ENCODE measurements at regions not wholly inside any gene's neighbourhood (a gene's known extent, or its start where the extent isn't known, plus 50 kb on each side); places are given as distances from the start of the nearest gene placed in this dataset.

DNA sequence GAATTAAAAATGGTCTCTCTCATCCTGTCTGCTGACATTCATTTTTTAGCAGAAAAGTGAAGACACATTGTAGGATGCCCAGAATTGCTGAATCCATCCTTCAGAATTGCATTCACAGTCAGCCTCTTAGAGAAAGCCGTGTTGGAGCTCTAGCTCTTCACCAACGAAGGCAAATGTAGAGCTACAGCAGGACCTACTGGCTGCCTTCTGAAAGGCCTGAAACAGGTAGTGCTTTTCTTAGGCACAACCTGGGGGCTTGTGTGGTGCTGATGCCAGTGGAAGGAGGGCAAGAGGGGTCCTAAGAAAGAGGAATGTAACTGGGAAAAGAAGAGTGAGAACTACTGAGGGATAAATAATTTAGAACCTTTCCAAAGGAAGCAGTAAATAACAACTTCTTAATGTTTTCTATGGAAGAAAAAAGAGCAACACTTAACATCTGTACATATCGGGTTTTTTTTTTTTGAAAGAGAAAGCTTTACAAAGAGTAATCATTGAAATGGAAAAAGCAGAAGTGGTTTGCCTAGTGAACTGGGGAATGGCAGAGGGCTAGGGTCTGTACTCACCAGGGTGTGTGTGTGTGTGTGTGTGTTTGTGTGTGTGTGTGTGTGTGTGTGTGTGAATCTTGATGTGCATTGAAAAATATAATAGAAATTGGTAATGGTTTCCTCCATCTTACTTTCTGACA lies 297.8 kb downstream of the SATB1 start:
- TF ChIP-seq GABPA (IDR thresholded peaks at IDR 0.05; ENCODE audit: low read depth) (no peak), POLR2AphosphoS5 (IDR thresholded peaks at IDR 0.05; ENCODE audit: low read depth) (no peak), SPI1 (IDR thresholded peaks at IDR 0.05; ENCODE audit: borderline replicate concordance, low read depth) (peak; percentile 97)
- TF ChIP-seq, protein P1, sequence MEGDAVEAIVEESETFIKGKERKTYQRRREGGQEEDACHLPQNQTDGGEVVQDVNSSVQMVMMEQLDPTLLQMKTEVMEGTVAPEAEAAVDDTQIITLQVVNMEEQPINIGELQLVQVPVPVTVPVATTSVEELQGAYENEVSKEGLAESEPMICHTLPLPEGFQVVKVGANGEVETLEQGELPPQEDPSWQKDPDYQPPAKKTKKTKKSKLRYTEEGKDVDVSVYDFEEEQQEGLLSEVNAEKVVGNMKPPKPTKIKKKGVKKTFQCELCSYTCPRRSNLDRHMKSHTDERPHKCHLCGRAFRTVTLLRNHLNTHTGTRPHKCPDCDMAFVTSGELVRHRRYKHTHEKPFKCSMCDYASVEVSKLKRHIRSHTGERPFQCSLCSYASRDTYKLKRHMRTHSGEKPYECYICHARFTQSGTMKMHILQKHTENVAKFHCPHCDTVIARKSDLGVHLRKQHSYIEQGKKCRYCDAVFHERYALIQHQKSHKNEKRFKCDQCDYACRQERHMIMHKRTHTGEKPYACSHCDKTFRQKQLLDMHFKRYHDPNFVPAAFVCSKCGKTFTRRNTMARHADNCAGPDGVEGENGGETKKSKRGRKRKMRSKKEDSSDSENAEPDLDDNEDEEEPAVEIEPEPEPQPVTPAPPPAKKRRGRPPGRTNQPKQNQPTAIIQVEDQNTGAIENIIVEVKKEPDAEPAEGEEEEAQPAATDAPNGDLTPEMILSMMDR (IDR thresholded peaks at IDR 0.05; ENCODE audit: insufficient read depth, low read length): no peak
- TF ChIP-seq, protein P2, sequence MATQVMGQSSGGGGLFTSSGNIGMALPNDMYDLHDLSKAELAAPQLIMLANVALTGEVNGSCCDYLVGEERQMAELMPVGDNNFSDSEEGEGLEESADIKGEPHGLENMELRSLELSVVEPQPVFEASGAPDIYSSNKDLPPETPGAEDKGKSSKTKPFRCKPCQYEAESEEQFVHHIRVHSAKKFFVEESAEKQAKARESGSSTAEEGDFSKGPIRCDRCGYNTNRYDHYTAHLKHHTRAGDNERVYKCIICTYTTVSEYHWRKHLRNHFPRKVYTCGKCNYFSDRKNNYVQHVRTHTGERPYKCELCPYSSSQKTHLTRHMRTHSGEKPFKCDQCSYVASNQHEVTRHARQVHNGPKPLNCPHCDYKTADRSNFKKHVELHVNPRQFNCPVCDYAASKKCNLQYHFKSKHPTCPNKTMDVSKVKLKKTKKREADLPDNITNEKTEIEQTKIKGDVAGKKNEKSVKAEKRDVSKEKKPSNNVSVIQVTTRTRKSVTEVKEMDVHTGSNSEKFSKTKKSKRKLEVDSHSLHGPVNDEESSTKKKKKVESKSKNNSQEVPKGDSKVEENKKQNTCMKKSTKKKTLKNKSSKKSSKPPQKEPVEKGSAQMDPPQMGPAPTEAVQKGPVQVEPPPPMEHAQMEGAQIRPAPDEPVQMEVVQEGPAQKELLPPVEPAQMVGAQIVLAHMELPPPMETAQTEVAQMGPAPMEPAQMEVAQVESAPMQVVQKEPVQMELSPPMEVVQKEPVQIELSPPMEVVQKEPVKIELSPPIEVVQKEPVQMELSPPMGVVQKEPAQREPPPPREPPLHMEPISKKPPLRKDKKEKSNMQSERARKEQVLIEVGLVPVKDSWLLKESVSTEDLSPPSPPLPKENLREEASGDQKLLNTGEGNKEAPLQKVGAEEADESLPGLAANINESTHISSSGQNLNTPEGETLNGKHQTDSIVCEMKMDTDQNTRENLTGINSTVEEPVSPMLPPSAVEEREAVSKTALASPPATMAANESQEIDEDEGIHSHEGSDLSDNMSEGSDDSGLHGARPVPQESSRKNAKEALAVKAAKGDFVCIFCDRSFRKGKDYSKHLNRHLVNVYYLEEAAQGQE (IDR thresholded peaks at IDR 0.05; ENCODE audit: insufficient replicate concordance, low read depth): no peak
- Histone ChIP-seq H3K4me3 (replicated peaks; ENCODE audit: insufficient read depth, low read length) (no peak overlapping the region), H3K27ac (replicated peaks) (peak overlapping the region; percentile 55), H3K27me3 (ENCODE audit: insufficient read depth, poor library complexity, severe bottlenecking) (no peaks in the 10 kb centered on the region)
- peak in 1 of 2 experiments; percentile 60 for DNase-seq (ENCODE audit: low read depth in 1 of 2, low spot score in 1 of 2)

DNA sequence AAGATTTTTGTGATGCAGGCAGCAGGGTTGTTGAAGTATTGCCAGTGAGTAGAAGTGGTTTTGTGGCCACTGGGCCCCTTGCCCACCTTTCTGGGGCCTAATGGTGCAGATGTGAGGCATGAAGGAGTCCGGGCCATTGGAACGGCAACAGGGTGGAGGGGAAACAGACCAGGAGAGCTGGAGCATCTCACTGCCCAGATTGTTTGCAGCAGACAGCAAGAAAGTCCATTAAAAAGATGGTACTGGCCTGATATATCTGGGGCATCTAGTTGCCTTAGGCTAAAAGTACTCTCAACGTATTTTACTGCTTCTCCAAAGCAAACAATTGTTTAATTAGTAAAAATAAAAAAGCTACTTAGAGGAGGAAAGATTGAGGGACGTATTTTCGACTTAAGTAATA lies 298.4 kb downstream of the SATB1 start:
- Histone ChIP-seq H3K4me3 (replicated peaks; ENCODE audit: insufficient read depth, low read length) (no peak overlapping the region), H3K27ac (replicated peaks) (peak overlapping the region; percentile 55), H3K27me3 (ENCODE audit: insufficient read depth, poor library complexity, severe bottlenecking) (no peaks in the 10 kb centered on the region)
- DNase-seq (ENCODE audit: low read depth in 1 of 2, low spot score in 1 of 2): no peak
- TF ChIP-seq GABPA (IDR thresholded peaks at IDR 0.05; ENCODE audit: low read depth): no peak
- no peak for TF ChIP-seq POLR2AphosphoS5 (IDR thresholded peaks at IDR 0.05; ENCODE audit: low read depth)
- TF ChIP-seq SPI1 (IDR thresholded peaks at IDR 0.05; ENCODE audit: borderline replicate concordance, low read depth): no peak
- TF ChIP-seq, protein P1 (IDR thresholded peaks at IDR 0.05; ENCODE audit: insufficient read depth, low read length): no peak
- TF ChIP-seq, protein P2 (IDR thresholded peaks at IDR 0.05; ENCODE audit: insufficient replicate concordance, low read depth): no peak

DNA sequence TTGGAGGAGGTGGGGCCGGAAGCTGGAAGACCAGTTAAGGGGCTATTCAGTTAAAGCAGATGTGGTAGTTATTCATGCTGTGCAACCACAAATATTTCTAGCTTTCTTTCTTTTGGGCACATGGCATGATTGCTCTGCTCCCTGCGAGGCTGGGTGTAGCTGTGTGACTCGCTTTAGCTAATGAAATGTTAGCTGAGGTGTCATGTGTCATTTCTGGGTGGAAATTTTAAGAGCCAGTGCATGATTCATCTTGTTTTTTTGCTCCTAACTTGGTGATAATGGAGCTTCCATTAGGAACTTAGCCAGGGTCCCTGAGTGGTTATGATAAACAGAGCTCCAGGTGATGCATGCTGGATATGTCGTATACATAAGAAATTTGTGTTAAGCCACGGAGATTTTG lies 300.6 kb downstream of the SATB1 start:
- DNase-seq (ENCODE audit: low read depth in 1 of 2, low spot score in 1 of 2): no peak
- no peak overlapping the region for H3K4me3 ChIP-seq (replicated peaks; ENCODE audit: insufficient read depth, low read length)
- TF ChIP-seq SPI1 (IDR thresholded peaks at IDR 0.05; ENCODE audit: borderline replicate concordance, low read depth) (no peak), GABPA (IDR thresholded peaks at IDR 0.05; ENCODE audit: low read depth) (no peak), POLR2AphosphoS5 (IDR thresholded peaks at IDR 0.05; ENCODE audit: low read depth) (no peak)
- TF ChIP-seq, protein P2 (IDR thresholded peaks at IDR 0.05; ENCODE audit: insufficient replicate concordance, low read depth): no peak
- TF ChIP-seq, protein P1 (IDR thresholded peaks at IDR 0.05; ENCODE audit: insufficient read depth, low read length): no peak

More for the DNA sequence above, 300.6 kb downstream of the SATB1 start:
- H3K27me3 ChIP-seq (ENCODE audit: insufficient read depth, poor library complexity, severe bottlenecking): no peaks in the 10 kb centered on the region
- no peak overlapping the region for H3K27ac ChIP-seq (replicated peaks)

All from HL-60 (cell line).